ENCODE measurements at regions not wholly inside any gene's neighbourhood (a gene's known extent, or its start where the extent isn't known, plus 50 kb on each side); places are given as distances from the start of the nearest gene placed in this dataset.

DNA sequence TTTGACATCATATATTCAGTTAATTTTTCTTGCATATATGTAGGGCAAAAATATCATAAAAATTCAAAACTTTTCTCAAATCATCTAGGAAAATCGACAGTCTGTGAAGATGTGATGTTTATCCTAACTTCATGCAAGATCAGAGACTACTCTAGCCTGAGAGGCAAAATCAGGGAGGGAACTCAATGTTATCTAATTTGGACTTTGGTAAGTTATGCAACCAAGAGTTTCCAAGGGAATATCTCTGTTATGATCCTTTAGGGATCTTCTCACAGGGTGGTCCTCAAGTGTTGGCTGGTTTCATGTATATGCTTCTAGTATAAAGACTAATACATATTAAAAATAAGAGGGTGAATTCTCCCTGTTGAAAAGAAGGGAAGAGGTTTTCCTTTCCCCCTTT lies 723.9 kb downstream of the KHDRBS2 start:
- TF ChIP-seq CBFB (CRISPR knock-in tag; IDR thresholded peaks at IDR 0.05; ENCODE audit: low read depth) (no peak), NR2C2 (CRISPR knock-in tag; IDR thresholded peaks at IDR 0.05) (no peak), FOXK1 (CRISPR knock-in tag; IDR thresholded peaks at IDR 0.05) (no peak), JUN (CRISPR knock-in tag; IDR thresholded peaks at IDR 0.05) (no peak), EMX1 (CRISPR knock-in tag; IDR thresholded peaks at IDR 0.05) (no peak), ZNF138 (CRISPR knock-in tag; conservative IDR thresholded peaks at IDR 0.05) (no peak), ESRRA (CRISPR knock-in tag; IDR thresholded peaks at IDR 0.05; ENCODE audit: borderline replicate concordance) (no peak), SP1 (CRISPR knock-in tag; conservative IDR thresholded peaks at IDR 0.05) (no peak), TEAD4 (CRISPR knock-in tag; IDR thresholded peaks at IDR 0.05) (no peak)
- TF ChIP-seq, protein P1, sequence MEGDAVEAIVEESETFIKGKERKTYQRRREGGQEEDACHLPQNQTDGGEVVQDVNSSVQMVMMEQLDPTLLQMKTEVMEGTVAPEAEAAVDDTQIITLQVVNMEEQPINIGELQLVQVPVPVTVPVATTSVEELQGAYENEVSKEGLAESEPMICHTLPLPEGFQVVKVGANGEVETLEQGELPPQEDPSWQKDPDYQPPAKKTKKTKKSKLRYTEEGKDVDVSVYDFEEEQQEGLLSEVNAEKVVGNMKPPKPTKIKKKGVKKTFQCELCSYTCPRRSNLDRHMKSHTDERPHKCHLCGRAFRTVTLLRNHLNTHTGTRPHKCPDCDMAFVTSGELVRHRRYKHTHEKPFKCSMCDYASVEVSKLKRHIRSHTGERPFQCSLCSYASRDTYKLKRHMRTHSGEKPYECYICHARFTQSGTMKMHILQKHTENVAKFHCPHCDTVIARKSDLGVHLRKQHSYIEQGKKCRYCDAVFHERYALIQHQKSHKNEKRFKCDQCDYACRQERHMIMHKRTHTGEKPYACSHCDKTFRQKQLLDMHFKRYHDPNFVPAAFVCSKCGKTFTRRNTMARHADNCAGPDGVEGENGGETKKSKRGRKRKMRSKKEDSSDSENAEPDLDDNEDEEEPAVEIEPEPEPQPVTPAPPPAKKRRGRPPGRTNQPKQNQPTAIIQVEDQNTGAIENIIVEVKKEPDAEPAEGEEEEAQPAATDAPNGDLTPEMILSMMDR (IDR thresholded peaks at IDR 0.05): no peak
- TF ChIP-seq, protein P2, sequence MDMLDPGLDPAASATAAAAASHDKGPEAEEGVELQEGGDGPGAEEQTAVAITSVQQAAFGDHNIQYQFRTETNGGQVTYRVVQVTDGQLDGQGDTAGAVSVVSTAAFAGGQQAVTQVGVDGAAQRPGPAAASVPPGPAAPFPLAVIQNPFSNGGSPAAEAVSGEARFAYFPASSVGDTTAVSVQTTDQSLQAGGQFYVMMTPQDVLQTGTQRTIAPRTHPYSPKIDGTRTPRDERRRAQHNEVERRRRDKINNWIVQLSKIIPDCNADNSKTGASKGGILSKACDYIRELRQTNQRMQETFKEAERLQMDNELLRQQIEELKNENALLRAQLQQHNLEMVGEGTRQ (CRISPR knock-in tag; IDR thresholded peaks at IDR 0.05): no peak
- TF ChIP-seq, protein P3, sequence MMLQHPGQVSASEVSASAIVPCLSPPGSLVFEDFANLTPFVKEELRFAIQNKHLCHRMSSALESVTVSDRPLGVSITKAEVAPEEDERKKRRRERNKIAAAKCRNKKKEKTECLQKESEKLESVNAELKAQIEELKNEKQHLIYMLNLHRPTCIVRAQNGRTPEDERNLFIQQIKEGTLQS (CRISPR knock-in tag; conservative IDR thresholded peaks at IDR 0.05): no peak
- TF ChIP-seq, protein P4, sequence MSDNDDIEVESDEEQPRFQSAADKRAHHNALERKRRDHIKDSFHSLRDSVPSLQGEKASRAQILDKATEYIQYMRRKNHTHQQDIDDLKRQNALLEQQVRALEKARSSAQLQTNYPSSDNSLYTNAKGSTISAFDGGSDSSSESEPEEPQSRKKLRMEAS (CRISPR knock-in tag; IDR thresholded peaks at IDR 0.05): no peak
